Adrenal gland (tissue), 5 donors: ENCODE measurements at regions not wholly inside any gene's neighbourhood (a gene's known extent, or its start where the extent isn't known, plus 50 kb on each side); places are given as distances from the start of the nearest gene placed in this dataset.

Experiments used
- CTCF ChIP-seq, 6 experiments: fragments of 450-650 bp in 4 of 6; fragments of 200-600 bp in 2 of 6; sonication (generic) in 1 of 6; IDR thresholded peaks; 1 replicate in 5 of 6; 2 replicates in 1 of 6; pipeline versions ENCODE4 v1.5.1 to v1.8.0; 2016 to 2021; ENCODE audit warnings: antibody characterized with exemption in 6 of 6, mild to moderate bottlenecking in 2 of 6, moderate library complexity in 1 of 6
- POLR2A ChIP-seq, 2 donors: fragments of 450-650 bp; IDR thresholded peaks; one replicate each; pipeline ENCODE4 v1.6.1; 2017; ENCODE audit warnings: antibody characterized with exemption in 2 of 2, mild to moderate bottlenecking in 2 of 2, moderate library complexity in 1 of 2
- donor health status: DM: no; HTN: no; CAD: no.

GRCh38 chrX:74238771-74239170, 65.2 kb upstream of the ZCCHC13 start:
- no peak for TF ChIP-seq CTCF (IDR thresholded peaks at IDR 0.05)
- TF ChIP-seq POLR2A (IDR thresholded peaks at IDR 0.05): no peak
